Glutamatergic neuron (in vitro differentiated cells): ENCODE measurements at regions not wholly inside any gene's neighbourhood (a gene's known extent, or its start where the extent isn't known, plus 50 kb on each side); places are given as distances from the start of the nearest gene placed in this dataset.

Source experiments
- DNase-seq: peaks from one replicate; pipeline ENCODE4 v3.0.0; 2022
- H3K27ac Mint-ChIP-seq: one replicate; pipeline ENCODE4 v1.8.0; 2020; ENCODE audit warnings: mild to moderate bottlenecking, mixed read lengths, inconsistent platforms; ENCODE audit not compliant: unreplicated experiment
- H3K27me3 Mint-ChIP-seq: one replicate; pipeline ENCODE4 v1.8.0; 2020; ENCODE audit warnings: mild to moderate bottlenecking, moderate library complexity, mixed read lengths, inconsistent platforms; ENCODE audit not compliant: unreplicated experiment
- H3K36me3 Mint-ChIP-seq: one replicate; pipeline ENCODE4 v1.8.0; 2020; ENCODE audit warnings: mild to moderate bottlenecking, mixed read lengths, inconsistent platforms; ENCODE audit not compliant: unreplicated experiment
- H3K4me1 Mint-ChIP-seq: one replicate; pipeline ENCODE4 v1.8.0; 2020; ENCODE audit warnings: mild to moderate bottlenecking, low read depth, mixed read lengths, inconsistent platforms; ENCODE audit not compliant: unreplicated experiment
- H3K4me3 Mint-ChIP-seq: one replicate; pipeline ENCODE4 v1.8.0; 2020; ENCODE audit warnings: mild to moderate bottlenecking, mixed read lengths, inconsistent platforms; ENCODE audit not compliant: unreplicated experiment
- H3K9me3 Mint-ChIP-seq: one replicate; pipeline ENCODE4 v1.8.0; 2020; ENCODE audit warnings: mild to moderate bottlenecking, moderate library complexity, mixed read lengths, inconsistent platforms; ENCODE audit not compliant: unreplicated experiment
- CTCF ChIP-seq: fragments of 200-600 bp; sonication (generic); IDR thresholded peaks from one replicate; pipeline ENCODE4 v1.5.0; 2021; ENCODE audit not compliant: partially characterized antibody, unreplicated experiment

- Mint-ChIP-seq H3K9me3 (peaks cover 2% of the 10 kb centered on the region), H3K27ac (no peak overlapping the region), H3K4me3 (no peak overlapping the region), H3K27me3 (no peaks in the 10 kb centered on the region), H3K36me3 (no peaks in the 10 kb centered on the region), H3K4me1 (no peaks in the 10 kb centered on the region)
- no peak for DNase-seq
- TF ChIP-seq CTCF = no peak
These were observed 75.0 kb upstream of the FAM9C start for GRCh38 chrX:13119386-13119785.

- no peaks in the 10 kb centered on the region for H3K27me3 Mint-ChIP-seq
- H3K9me3 Mint-ChIP-seq = peaks cover 2% of the 10 kb centered on the region
- H3K36me3 Mint-ChIP-seq = no peaks in the 10 kb centered on the region
- H3K27ac Mint-ChIP-seq = no peak overlapping the region
- no peaks in the 10 kb centered on the region for H3K4me1 Mint-ChIP-seq
- H3K4me3 Mint-ChIP-seq = no peak overlapping the region
- DNase-seq = no peak
- no peak for TF ChIP-seq CTCF
These were observed 70.9 kb upstream of the FAM9C start for GRCh38 chrX:13115146-13115855.

- peaks cover 2% of the 10 kb centered on the region for H3K9me3 Mint-ChIP-seq
- H3K27me3 Mint-ChIP-seq = no peaks in the 10 kb centered on the region
- H3K4me3 Mint-ChIP-seq = no peak overlapping the region
- TF ChIP-seq CTCF = no peak
- H3K27ac Mint-ChIP-seq = no peak overlapping the region
- no peak for DNase-seq
- no peaks in the 10 kb centered on the region for H3K36me3 Mint-ChIP-seq
- H3K4me1 Mint-ChIP-seq = no peaks in the 10 kb centered on the region
These were observed 68.1 kb upstream of the FAM9C start for GRCh38 chrX:13112499-13112898.

GRCh38 chrX:13110433-13111324 lies 66.3 kb upstream of the FAM9C start:
- H3K9me3 Mint-ChIP-seq = no peaks in the 10 kb centered on the region
- H3K36me3 Mint-ChIP-seq = no peaks in the 10 kb centered on the region
- no peaks in the 10 kb centered on the region for H3K4me1 Mint-ChIP-seq
- TF ChIP-seq CTCF = no peak
- H3K27me3 Mint-ChIP-seq = no peaks in the 10 kb centered on the region
- DNase-seq = no peak
- no peak overlapping the region for H3K4me3 Mint-ChIP-seq
- H3K27ac Mint-ChIP-seq = no peak overlapping the region

GRCh38 chrX:13109817-13110216 lies 65.4 kb upstream of the FAM9C start:
- Mint-ChIP-seq H3K27ac (no peak overlapping the region), H3K36me3 (no peaks in the 10 kb centered on the region), H3K4me1 (no peaks in the 10 kb centered on the region), H3K9me3 (no peaks in the 10 kb centered on the region), H3K4me3 (no peak overlapping the region), H3K27me3 (no peaks in the 10 kb centered on the region)
- TF ChIP-seq CTCF = no peak
- no peak for DNase-seq
